HG02938 (cell line): ENCODE measurements at regions not wholly inside any gene's neighbourhood (a gene's known extent, or its start where the extent isn't known, plus 50 kb on each side); places are given as distances from the start of the nearest gene placed in this dataset.

ENCODE experiments used
- ATAC-seq: cut with Tn5 transposase; IDR thresholded peaks from one replicate; pipeline ENCODE4 v1.9.1; 2021; ENCODE audit warnings: mild to moderate bottlenecking, moderate library complexity; ENCODE audit not compliant: unreplicated experiment

DNA sequence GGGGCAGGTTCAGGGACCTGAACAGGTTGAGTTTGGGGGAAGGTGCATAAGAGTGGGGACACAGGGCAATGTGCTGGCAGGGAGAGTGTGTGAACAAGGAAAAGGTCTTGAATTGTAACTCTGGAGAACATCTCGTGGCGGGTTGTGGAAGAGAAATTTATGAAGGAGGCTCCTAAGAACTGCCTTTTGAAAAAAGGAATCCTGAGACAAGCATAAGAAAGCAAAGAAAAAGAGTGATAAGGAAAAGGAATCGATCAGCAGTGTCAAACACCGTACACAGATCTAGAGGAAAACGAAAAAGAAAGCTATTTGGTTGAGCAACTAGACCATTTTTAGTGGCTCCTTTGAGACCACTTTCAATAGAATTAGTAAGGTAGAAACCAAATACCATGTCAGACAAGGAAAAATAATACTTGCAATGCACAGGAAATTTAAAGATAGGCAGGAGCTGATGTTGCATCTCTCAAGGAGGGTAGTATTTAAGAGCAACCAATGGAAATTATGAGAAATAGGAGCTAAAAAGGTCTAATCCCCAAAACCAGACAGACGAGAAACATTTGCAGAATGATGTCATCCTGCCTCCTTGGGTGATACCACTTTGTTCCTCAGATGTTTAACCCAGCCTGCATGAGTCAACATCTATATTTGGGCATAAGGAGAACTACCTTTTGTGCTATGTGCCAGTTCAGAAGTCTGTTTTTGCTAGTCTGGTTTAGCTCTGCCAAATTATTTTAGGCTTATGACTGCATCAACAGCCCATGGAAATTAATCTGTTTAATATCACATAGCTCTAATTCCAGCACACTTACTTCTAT is 64.5 kb upstream of the STK38L start:
- ATAC-seq, result peak; percentile 96

DNA sequence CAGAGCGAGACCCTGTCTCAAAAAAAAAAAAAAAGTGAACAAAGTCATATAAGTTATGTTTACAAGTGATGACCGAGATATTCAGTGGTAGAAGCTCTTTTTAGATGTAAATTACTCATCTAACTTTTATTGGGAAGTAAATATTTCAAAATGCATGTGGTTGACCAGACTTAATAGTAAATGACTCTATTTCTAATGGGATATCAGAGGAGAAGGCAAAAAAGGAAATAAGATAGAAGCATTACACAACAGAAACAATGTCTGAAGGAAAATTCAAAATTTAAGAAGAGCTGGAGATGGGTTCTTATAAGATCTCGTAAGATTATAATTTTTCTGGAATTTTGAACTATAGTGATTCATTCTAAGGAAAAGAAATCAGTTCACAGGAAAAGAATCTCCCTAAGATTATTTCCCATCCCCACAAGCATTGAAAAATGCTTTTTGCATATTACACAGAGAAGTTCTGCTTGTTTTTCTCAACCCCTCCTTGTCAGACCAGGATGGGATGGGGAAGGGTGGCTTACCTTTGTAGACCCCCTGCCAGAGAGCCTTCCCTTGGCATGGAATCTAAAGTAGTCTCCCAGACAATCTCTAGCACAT is 63.1 kb upstream of the STK38L start:
- no peak for ATAC-seq

DNA sequence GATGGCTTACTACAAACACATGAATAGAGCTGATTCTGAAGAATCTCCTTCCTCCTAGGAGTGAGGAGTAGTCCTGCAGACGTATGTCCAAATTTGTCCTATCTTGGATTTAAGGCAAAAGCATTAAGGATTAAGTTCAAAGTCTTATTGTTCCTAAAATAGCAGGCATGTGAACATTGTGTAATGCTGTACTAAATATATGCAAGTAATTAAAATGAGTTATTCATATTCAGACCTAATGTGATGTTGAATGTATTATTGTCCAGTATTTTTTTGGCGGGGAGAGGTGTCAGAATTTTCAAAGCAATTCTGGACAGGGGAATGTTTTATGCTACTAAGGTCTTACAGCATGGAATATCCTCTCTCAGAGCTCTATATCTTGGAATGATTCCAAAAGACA is 60.7 kb upstream of the STK38L start:
- no peak for ATAC-seq

DNA sequence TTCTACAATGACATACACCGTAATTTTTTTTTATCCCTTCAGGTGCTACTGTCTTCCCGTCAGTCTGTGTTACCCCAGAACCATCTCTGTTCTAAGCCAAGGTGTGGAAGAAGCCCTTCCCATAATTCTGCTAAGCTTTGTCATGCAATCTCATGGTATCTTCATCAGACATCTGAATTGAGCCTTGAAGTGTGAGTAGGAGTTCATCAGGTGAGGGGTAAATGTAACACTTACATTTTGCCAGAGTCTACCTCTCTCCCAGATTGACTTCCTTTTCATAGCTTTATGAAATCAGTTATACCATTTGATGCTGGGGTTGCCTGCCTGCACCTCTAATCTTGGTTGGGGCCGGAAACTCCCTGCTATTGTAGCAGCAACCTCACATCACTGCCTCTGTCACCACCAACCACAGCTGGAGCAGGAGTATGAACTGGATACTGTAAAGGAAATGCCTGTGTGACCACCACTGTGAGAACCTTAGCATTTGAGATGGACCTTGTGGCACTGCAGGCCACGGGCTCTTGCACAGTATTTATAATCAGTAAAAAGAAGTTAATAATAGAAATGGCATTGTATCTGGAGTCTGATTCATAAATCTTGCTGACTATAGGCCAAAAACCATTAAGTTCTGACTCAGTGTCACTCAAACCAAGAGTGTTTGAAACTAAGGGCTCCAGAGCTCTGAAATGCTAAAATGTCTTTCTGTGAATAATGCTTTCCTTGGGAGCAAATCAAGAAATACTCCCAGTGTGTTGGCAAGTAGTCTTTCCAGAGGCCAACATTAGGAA is 58.7 kb upstream of the STK38L start:
- peak; percentile 81 for ATAC-seq

DNA sequence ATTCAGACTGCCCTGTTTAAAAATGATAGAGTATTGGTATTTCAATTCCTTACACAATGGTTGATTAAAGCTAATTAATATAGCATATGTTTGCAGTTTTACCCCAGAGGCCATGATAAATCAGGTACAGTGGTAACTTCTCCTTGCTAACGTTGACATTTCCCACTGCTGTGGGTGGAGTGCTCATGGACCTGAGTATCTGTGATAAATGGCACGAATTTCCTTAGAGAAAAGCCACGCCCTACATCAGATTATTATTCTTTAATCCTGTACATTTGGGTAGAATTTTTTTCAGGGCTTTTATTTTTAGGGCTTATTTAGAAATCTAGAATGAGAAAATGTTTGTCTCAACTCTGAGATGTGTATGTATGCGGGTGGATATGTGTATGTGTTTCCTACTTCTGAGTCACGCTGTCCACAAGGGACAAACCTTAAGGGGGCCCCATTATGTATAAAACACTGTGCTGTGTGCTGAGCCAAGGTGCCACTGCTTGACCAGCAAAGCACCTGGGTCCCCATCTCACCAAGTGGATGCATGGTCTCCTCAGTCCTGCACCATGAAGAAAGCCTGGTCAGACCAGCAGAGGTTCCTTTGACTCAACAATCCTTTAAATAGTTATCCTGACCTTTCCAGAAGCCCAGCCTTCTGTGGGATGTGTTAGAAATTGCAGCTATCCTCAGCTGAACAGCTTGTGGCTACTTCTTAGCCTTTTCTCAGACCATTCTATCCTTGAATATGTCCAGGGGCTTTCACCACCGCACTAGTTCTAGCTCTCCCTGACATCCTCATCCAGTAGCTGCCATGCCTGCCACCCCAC is 57.9 kb upstream of the STK38L start:
- ATAC-seq, result no peak

DNA sequence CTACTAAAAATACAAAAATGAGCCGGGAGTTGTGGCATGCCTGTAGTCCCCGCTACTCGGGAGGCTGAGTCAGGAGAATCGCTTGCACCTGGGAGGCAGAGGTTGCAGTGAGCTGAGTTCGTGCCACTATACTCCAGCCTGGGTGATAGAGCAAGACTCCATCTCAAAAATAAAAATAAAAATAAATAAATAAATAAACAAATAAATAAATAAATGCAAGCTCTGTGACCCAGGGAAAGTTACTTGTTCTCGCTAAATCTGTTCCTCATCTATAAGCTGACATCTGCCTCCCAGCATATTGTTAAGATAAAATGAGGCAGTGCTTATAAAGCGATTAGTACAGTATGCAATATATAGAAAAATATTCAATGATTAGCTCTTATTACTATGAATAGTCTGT is 56.4 kb upstream of the STK38L start:
- no peak for ATAC-seq

DNA sequence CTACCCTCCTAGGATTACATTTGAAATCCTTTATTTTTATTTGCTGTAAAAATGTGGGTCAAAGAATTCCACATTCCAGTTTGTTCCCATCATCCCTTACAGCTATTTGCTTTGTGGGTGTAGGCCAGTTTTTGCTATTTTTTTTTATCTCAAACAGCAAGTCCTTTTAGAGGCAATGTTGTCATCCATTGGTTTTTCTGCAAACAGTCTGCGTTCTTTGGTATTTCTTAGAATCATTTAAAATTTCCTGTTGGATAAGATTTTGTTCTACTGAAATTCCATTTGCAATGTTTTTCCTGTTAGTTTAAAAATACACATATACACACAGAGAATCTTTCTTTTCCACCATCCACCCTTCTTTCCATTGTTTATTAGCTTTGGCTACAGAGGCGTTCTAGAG is 53.3 kb upstream of the STK38L start:
- ATAC-seq, result no peak

DNA sequence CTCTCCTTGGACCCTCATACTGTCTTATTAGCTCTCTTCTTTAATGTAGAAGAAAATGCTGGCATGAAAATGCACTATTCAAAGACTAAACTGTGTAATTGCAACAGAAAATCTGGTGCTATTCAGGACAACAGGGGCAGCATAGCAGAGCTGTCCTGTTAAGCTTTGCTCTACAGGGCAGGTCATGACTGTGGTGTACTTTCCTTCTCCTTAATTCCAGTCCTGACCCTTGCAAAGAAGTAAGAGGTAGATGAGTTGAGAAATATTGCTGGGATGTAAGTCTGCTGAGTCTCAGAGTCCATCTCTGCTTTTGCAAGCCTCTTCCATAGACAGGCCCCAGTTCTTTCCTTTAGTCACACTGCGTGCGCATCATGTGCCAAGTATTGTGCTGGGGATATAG is 52.6 kb upstream of the STK38L start:
- ATAC-seq, result no peak

DNA sequence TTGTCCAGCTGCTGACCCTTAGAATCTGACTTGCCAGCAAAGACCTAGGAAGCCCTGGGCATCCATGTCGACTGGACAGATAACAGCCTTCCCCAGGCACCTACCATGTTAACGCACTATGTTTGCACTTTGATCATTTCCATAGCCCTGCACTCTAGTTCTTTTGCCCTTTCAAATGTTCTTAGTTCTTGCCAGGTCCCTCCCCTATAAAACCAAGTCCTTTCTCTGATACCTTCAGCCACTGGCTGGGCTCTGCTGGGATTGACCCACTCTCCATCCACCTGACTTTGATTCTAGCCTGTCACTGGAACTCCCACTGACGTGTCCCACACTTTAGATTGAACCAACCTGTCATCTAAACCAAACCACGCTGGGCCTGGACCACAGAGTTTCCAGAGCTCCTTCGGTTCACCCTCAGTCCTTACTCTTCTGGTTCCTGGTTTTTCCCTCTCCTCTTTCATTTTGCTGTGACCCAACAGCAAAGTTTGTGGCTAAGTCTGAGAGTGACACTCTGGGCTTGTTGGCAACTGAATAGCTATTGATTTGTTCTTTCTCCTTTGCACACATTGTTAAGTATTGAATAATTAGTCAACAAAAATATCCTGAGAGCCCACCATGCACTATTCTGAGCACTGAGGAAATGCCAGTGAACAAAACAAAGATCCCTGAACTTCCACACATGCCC is 51.8 kb upstream of the STK38L start:
- ATAC-seq, result no peak

DNA sequence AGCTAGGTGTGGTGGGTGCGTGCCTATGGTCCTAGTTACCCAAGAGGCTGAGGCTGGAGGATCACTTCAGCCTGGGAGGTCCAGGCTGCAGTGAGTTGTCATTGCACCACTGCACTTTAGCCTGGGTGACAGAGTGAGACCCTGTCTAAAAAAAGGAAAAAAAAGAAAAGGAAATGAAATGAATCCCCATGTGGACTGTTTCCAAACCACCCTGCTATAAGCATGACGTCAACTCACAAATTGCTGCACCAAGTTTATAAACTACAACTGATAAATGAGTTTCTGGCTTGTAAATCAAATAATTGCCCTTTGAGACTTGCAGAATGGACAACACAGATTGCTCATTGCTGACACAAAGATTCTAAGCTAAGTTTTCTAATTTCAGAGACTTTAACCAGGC is 51.0 kb upstream of the STK38L start:
- no peak for ATAC-seq

DNA sequence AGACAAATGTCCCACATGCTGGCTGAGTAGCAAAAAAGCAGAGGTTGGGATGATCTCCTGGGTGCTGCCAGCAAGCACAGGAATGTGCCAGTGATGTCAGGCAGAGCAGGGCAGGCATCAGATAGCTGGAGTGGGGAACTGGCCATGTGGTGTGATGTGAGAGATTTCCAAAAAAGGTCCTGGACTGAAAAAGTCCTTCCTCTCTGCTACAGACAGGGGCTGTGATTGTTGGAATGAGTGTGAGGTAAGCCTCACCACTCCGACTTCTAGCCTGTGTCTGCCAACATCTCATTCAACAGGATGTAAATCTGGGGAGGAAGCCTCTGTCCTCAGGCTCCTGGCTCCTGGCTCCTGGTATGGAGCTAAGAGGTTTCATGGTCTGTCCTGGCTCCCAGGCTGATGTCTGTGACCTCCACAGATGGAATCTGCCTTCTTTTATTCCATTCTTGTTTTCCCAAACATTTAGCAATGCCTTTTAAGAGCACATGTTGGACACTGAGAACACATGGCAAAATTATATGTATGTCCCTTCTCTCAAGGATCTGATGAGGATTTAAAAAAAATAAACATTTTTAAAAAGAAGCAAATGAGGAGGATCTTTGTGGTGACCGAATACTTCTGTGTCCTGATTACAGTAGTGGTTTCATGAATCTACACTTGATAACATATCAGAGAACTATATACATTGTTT is 50.1 kb upstream of the STK38L start:
- ATAC-seq, result no peak
